SK-N-SH (cell line): ENCODE measurements at regions not wholly inside any gene's neighbourhood (a gene's known extent, or its start where the extent isn't known, plus 50 kb on each side); places are given as distances from the start of the nearest gene placed in this dataset.

ENCODE experiments used
- CTCF ChIA-PET: fragments of 300-600, 350-600 bp; formaldehyde crosslinking; extraction: SDS; loops from one replicate; lab custom pipeline; 2021; lab: Yijun Ruan, JAX
- POLR2A ChIA-PET: fragments of 350-600 bp; sonication (Branson Sonifier 250); formaldehyde crosslinking; extraction: SDS; loops from one replicate; lab custom pipeline; 2020; ENCODE audit warnings: antibody characterized with exemption, inconsistent platforms; lab: Yijun Ruan, JAX
- DNase-seq: peaks from one replicate; pipeline ENCODE4 v3.0.0; 2012
- H2AFZ ChIP-seq: fragments of 200-600 bp; sonication (generic); 2 replicates; pipeline ENCODE4 v1.8.1; 2016; ENCODE audit warnings: antibody characterized with exemption, mild to moderate bottlenecking, low read depth
- H3F3A ChIP-seq: fragments of 200-600 bp; sonication (generic); replicated peaks from 2 replicates; pipeline ENCODE3; 2016; ENCODE audit warnings: antibody characterized with exemption, mild to moderate bottlenecking; ENCODE audit not compliant: insufficient read depth
- H3K27ac ChIP-seq, 2 experiments: fragments of 200-500 bp in 1 of 2; fragments of 200-600 bp in 1 of 2; sonication (Bioruptor generic) in 1 of 2; sonication (generic), shearing (Covaris generic) in 1 of 2; 2 replicates each; pipeline versions ENCODE4 v1.5.1 to v1.6.1; 2014 to 2016; ENCODE audit warnings: low read depth in 2 of 2, inconsistent platforms in 1 of 2, low read length in 1 of 2, mild to moderate bottlenecking in 1 of 2, mixed read lengths in 1 of 2
- H3K27me3 ChIP-seq: fragments of 200-600 bp; sonication (generic), shearing (Covaris generic); 2 replicates; pipeline ENCODE4 v1.6.1; 2016; ENCODE audit warnings: mixed run types; ENCODE audit not compliant: insufficient read depth
- H3K36me3 ChIP-seq, 2 experiments: fragments of 200-500 bp in 1 of 2; fragments of 200-600 bp in 1 of 2; sonication (Bioruptor generic) in 1 of 2; sonication (generic) in 1 of 2; replicated peaks in 1 of 2; 2 replicates each; pipeline versions ENCODE3 to v1.5.1; 2014 to 2016; ENCODE audit warnings: low read length in 1 of 2, mild to moderate bottlenecking in 1 of 2; ENCODE audit not compliant: insufficient read depth in 2 of 2, control insufficient read depth in 1 of 2
- H3K4me1 ChIP-seq, 2 experiments: fragments of 200-500 bp in 1 of 2; fragments of 200-600 bp in 1 of 2; sonication (Bioruptor generic) in 1 of 2; sonication (generic), shearing (Covaris generic) in 1 of 2; 2 replicates each; pipeline versions ENCODE4 v1.5.1 to v1.6.1; 2014 to 2016; ENCODE audit warnings: low read depth in 1 of 2, low read length in 1 of 2, mixed run types in 1 of 2; ENCODE audit not compliant: insufficient read depth in 2 of 2, control insufficient read depth in 1 of 2
- H3K4me2 ChIP-seq: fragments of 200-600 bp; sonication (generic), shearing (Covaris generic); 2 replicates; pipeline ENCODE4 v1.6.1; 2017; ENCODE audit warnings: mixed run types
- H3K4me3 ChIP-seq, 2 experiments: fragments of 200-500 bp in 1 of 2; fragments of 200-600 bp in 1 of 2; sonication (Bioruptor generic) in 1 of 2; sonication (generic), shearing (Covaris generic) in 1 of 2; 2 replicates each; pipeline versions ENCODE4 v1.5.1 to v1.8.1; 2014 to 2016; ENCODE audit warnings: low read depth in 2 of 2, inconsistent platforms in 1 of 2, low read length in 1 of 2, mild to moderate bottlenecking in 1 of 2, mixed read lengths in 1 of 2, moderate library complexity in 1 of 2
- H3K79me2 ChIP-seq: fragments of 200-600 bp; sonication (generic); 2 replicates; pipeline ENCODE4 v1.8.1; 2017; ENCODE audit warnings: mild to moderate bottlenecking; ENCODE audit not compliant: insufficient read depth
- H3K9ac ChIP-seq: fragments of 200-600 bp; sonication (generic); 2 replicates; pipeline ENCODE4 v1.6.1; 2017; ENCODE audit warnings: mixed run types
- H3K9me2 ChIP-seq: fragments of 200-600 bp; sonication (generic); 2 replicates; pipeline ENCODE4 v1.6.1; 2017; ENCODE audit warnings: mixed run types
- H3K9me3 ChIP-seq: fragments of 200-600 bp; sonication (generic); 2 replicates; pipeline ENCODE4 v1.6.1; 2017; ENCODE audit warnings: mixed run types, mild to moderate bottlenecking, moderate library complexity
- H4K20me1 ChIP-seq: fragments of 200-600 bp; sonication (generic); 2 replicates; pipeline ENCODE4 v1.6.1; 2017; ENCODE audit warnings: mild to moderate bottlenecking, mixed run types; ENCODE audit not compliant: insufficient read depth
- EZH2phosphoT487 ChIP-seq: fragments of 200-600 bp; sonication (generic); IDR thresholded peaks from 2 replicates; pipeline ENCODE4 v1.6.1; 2017; ENCODE audit warnings: low read depth, mixed run types, mild to moderate bottlenecking, antibody characterized with exemption, moderate library complexity, borderline replicate concordance
- FOSL2 ChIP-seq: IDR thresholded peaks from 2 replicates; pipeline ENCODE4 v1.4.0; 2012; ENCODE audit warnings: low read depth, mild to moderate bottlenecking, moderate library complexity, borderline replicate concordance
- FOXJ3 ChIP-seq: sonication (generic); formaldehyde crosslinking; IDR thresholded peaks from 2 replicates; pipeline ENCODE4 v1.5.1; 2020; ENCODE audit warnings: mild to moderate bottlenecking, missing genetic modification reagents
- GATA2 ChIP-seq: sonication (generic); formaldehyde crosslinking; IDR thresholded peaks from 2 replicates; pipeline ENCODE4 v1.5.0; 2020; ENCODE audit warnings: mild to moderate bottlenecking, missing genetic modification reagents
- JUND ChIP-seq: IDR thresholded peaks from 2 replicates; pipeline ENCODE4 v1.4.0; 2012
- MAX ChIP-seq: IDR thresholded peaks from 2 replicates; pipeline ENCODE4 v1.4.0; 2012; ENCODE audit warnings: low read depth
- MXI1 ChIP-seq: IDR thresholded peaks from 2 replicates; pipeline ENCODE4 v1.6.1; 2012; ENCODE audit warnings: mild to moderate bottlenecking, low read depth, low read length, improper control_type of control experiment
- NFIC ChIP-seq: IDR thresholded peaks from 2 replicates; pipeline ENCODE4 v1.4.0; 2012; ENCODE audit warnings: borderline replicate concordance
- NRF1 ChIP-seq: IDR thresholded peaks from 2 replicates; pipeline ENCODE4 v1.6.1; 2012; ENCODE audit warnings: low read depth, mild to moderate bottlenecking, low read length
- RAD21 ChIP-seq: IDR thresholded peaks from 2 replicates; pipeline ENCODE4 v1.6.1; 2012; ENCODE audit warnings: mild to moderate bottlenecking, low read length
- RXRA ChIP-seq: IDR thresholded peaks from 2 replicates; pipeline ENCODE4 v1.4.0; 2012; ENCODE audit warnings: low read depth, mild to moderate bottlenecking, borderline replicate concordance
- SIN3A ChIP-seq: IDR thresholded peaks from 2 replicates; pipeline ENCODE4 v1.6.1; 2012; ENCODE audit warnings: low read depth, mild to moderate bottlenecking, low read length, moderate library complexity, borderline replicate concordance
- TAF1 ChIP-seq: IDR thresholded peaks from 2 replicates; pipeline ENCODE4 v1.6.1; 2012; ENCODE audit warnings: low read depth, mild to moderate bottlenecking, low read length, moderate library complexity, borderline replicate concordance
- TCF12 ChIP-seq: IDR thresholded peaks from 2 replicates; pipeline ENCODE4 v1.4.0; 2012
- TEAD4 ChIP-seq: IDR thresholded peaks from 2 replicates; pipeline ENCODE4 v1.4.0; 2012; ENCODE audit warnings: mild to moderate bottlenecking, borderline replicate concordance; ENCODE audit not compliant: insufficient read depth
- USF1 ChIP-seq: IDR thresholded peaks from 2 replicates; pipeline ENCODE4 v1.4.0; 2012; ENCODE audit warnings: low read depth, borderline replicate concordance
- USF2 ChIP-seq: fragments of 150-350 bp; IDR thresholded peaks from 2 replicates; pipeline ENCODE4 v1.6.1; 2017; ENCODE audit warnings: antibody characterized with exemption, low read length, low read depth, borderline replicate concordance
- YY1 ChIP-seq: IDR thresholded peaks from 2 replicates; pipeline ENCODE4 v1.4.0; 2012; ENCODE audit warnings: low read depth, mild to moderate bottlenecking
- WGBS: methylation state at CpG from one replicate; pipeline ENCODE4 v1.1.6; 2017; ENCODE audit warnings: low lambda C conversion rate; 5-methylcytosine and 5-hydroxymethylcytosine counted together
- TF ChIP-seq, protein P1 (sequence below): IDR thresholded peaks from 2 replicates; pipeline ENCODE4 v1.4.0; 2012; ENCODE audit warnings: low read depth, borderline replicate concordance
- TF ChIP-seq, protein P2 (sequence below): fragments of 200-600 bp; sonication (generic); IDR thresholded peaks from 2 replicates; pipeline ENCODE4 v1.6.1; 2017; ENCODE audit warnings: antibody characterized with exemption, mild to moderate bottlenecking, moderate library complexity

- WGBS: 49% methylated on average over 4 of the region's 4 CpGs
- Histone ChIP-seq H3K9me2 (no peaks in the 10 kb centered on the region), H4K20me1 (no peaks in the 10 kb centered on the region), H3K27ac (no peak overlapping the region), H3K4me2 (no peak overlapping the region), H3K4me1 (peaks cover 0 to 8% of the 10 kb centered on the region in 2 experiments; a peak in 1 of 4 replicates), H3K4me3 (no peak overlapping the region), H3K79me2 (no peaks in the 10 kb centered on the region), H3K27me3 (no peaks in the 10 kb centered on the region), H3F3A (peaks cover 13% of the 10 kb centered on the region)
- CTCF ChIA-PET: no interaction called here
- TF ChIP-seq TCF12 (no peak), SIN3A (no peak), RAD21 (no peak), GATA2 (no peak), FOXJ3 (CRISPR knock-in tag) (no peak), YY1 (no peak), NFIC (no peak), USF1 (no peak), JUND (no peak), NRF1 (no peak), TAF1 (no peak), RXRA (no peak), FOSL2 (no peak), EZH2phosphoT487 (no peak), MAX (no peak), MXI1 (no peak), TEAD4 (no peak), USF2 (no peak)
- TF ChIP-seq, protein P1, sequence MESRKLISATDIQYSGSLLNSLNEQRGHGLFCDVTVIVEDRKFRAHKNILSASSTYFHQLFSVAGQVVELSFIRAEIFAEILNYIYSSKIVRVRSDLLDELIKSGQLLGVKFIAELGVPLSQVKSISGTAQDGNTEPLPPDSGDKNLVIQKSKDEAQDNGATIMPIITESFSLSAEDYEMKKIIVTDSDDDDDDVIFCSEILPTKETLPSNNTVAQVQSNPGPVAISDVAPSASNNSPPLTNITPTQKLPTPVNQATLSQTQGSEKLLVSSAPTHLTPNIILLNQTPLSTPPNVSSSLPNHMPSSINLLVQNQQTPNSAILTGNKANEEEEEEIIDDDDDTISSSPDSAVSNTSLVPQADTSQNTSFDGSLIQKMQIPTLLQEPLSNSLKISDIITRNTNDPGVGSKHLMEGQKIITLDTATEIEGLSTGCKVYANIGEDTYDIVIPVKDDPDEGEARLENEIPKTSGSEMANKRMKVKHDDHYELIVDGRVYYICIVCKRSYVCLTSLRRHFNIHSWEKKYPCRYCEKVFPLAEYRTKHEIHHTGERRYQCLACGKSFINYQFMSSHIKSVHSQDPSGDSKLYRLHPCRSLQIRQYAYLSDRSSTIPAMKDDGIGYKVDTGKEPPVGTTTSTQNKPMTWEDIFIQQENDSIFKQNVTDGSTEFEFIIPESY: no peak
- TF ChIP-seq, protein P2, sequence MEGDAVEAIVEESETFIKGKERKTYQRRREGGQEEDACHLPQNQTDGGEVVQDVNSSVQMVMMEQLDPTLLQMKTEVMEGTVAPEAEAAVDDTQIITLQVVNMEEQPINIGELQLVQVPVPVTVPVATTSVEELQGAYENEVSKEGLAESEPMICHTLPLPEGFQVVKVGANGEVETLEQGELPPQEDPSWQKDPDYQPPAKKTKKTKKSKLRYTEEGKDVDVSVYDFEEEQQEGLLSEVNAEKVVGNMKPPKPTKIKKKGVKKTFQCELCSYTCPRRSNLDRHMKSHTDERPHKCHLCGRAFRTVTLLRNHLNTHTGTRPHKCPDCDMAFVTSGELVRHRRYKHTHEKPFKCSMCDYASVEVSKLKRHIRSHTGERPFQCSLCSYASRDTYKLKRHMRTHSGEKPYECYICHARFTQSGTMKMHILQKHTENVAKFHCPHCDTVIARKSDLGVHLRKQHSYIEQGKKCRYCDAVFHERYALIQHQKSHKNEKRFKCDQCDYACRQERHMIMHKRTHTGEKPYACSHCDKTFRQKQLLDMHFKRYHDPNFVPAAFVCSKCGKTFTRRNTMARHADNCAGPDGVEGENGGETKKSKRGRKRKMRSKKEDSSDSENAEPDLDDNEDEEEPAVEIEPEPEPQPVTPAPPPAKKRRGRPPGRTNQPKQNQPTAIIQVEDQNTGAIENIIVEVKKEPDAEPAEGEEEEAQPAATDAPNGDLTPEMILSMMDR: no peak
- TF ChIP-seq, all 33 proteins: peak for 0
- no peaks in the 10 kb centered on the region for H3K9me3 ChIP-seq
- H3K9ac ChIP-seq: no peak overlapping the region
- no peak overlapping the region for H2AFZ ChIP-seq
- H3K36me3 ChIP-seq: no peaks in the 10 kb centered on the region
- POLR2A ChIA-PET: no interaction called here
- DNase-seq: no peak
Measured at GRCh38 chr1:90382161-90382560, 334.9 kb downstream of the BARHL2 start.
